ENCODE measurements at regions not wholly inside any gene's neighbourhood (a gene's known extent, or its start where the extent isn't known, plus 50 kb on each side); places are given as distances from the start of the nearest gene placed in this dataset.

- no peaks in the 10 kb centered on the region for H3K36me3 ChIP-seq (ENCODE audit: insufficient read depth, low read length)
- H3K9me3 ChIP-seq (ENCODE audit: low read length), result no peaks in the 10 kb centered on the region
- H3K79me2 ChIP-seq (ENCODE audit: low read length), result no peaks in the 10 kb centered on the region
- no peak overlapping the region for H2AFZ ChIP-seq (ENCODE audit: low read length)
- no peaks in the 10 kb centered on the region for H3K9me2 ChIP-seq (replicated peaks; ENCODE audit: insufficient read depth, low read length)
- H3K27me3 ChIP-seq (ENCODE audit: low read length), result no peaks in the 10 kb centered on the region
- no peak overlapping the region for H3K4me3 ChIP-seq (ENCODE audit: low read length)
- no peaks in the 10 kb centered on the region for H4K20me1 ChIP-seq (ENCODE audit: insufficient read depth, low read depth, low read length)
- no peak overlapping the region for H3K27ac ChIP-seq (ENCODE audit: low read length)
- H3K4me1 ChIP-seq (ENCODE audit: low read length), result no peaks in the 10 kb centered on the region
- no peak overlapping the region for H3K4me2 ChIP-seq (ENCODE audit: low read depth, low read length, poor library complexity, severe bottlenecking)
- no peak overlapping the region for H3K9ac ChIP-seq (ENCODE audit: low read length)
- DNase-seq, result no peak
Measured at GRCh38 chr3:159144891-159145290, 343.0 kb downstream of the MFSD1 start.

- H2AFZ ChIP-seq (ENCODE audit: low read length), result no peak overlapping the region
Measured at GRCh38 chr3:159146392-159146791, 344.5 kb downstream of the MFSD1 start.

GRCh38 chr3:159146856-159147435 is 345.1 kb downstream of the MFSD1 start:
- Histone ChIP-seq H3K27ac (ENCODE audit: low read length) (no peak overlapping the region), H3K36me3 (ENCODE audit: insufficient read depth, low read length) (no peaks in the 10 kb centered on the region)
- DNase-seq, result no peak

More at GRCh38 chr3:159146392-159146791, 344.5 kb downstream of the MFSD1 start:
- Histone ChIP-seq H3K27ac (ENCODE audit: low read length) (no peak overlapping the region), H3K36me3 (ENCODE audit: insufficient read depth, low read length) (no peaks in the 10 kb centered on the region), H3K4me1 (ENCODE audit: low read length) (no peaks in the 10 kb centered on the region), H3K79me2 (ENCODE audit: low read length) (no peaks in the 10 kb centered on the region), H3K9me3 (ENCODE audit: low read length) (no peaks in the 10 kb centered on the region), H3K9ac (ENCODE audit: low read length) (no peak overlapping the region), H3K4me2 (ENCODE audit: low read depth, low read length, poor library complexity, severe bottlenecking) (no peak overlapping the region), H3K9me2 (replicated peaks; ENCODE audit: insufficient read depth, low read length) (no peaks in the 10 kb centered on the region), H3K4me3 (ENCODE audit: low read length) (no peak overlapping the region), H3K27me3 (ENCODE audit: low read length) (no peaks in the 10 kb centered on the region), H4K20me1 (ENCODE audit: insufficient read depth, low read depth, low read length) (no peaks in the 10 kb centered on the region)
- no peak for DNase-seq

GRCh38 chr3:159147813-159148212 is 346.0 kb downstream of the MFSD1 start:
- Histone ChIP-seq H2AFZ (ENCODE audit: low read length) (no peak overlapping the region), H3K27me3 (ENCODE audit: low read length) (no peaks in the 10 kb centered on the region), H3K9me2 (replicated peaks; ENCODE audit: insufficient read depth, low read length) (no peaks in the 10 kb centered on the region), H3K79me2 (ENCODE audit: low read length) (no peaks in the 10 kb centered on the region), H3K27ac (ENCODE audit: low read length) (no peak overlapping the region), H3K4me2 (ENCODE audit: low read depth, low read length, poor library complexity, severe bottlenecking) (no peak overlapping the region), H3K36me3 (ENCODE audit: insufficient read depth, low read length) (no peaks in the 10 kb centered on the region), H3K9me3 (ENCODE audit: low read length) (no peaks in the 10 kb centered on the region), H4K20me1 (ENCODE audit: insufficient read depth, low read depth, low read length) (no peaks in the 10 kb centered on the region), H3K4me3 (ENCODE audit: low read length) (no peak overlapping the region), H3K4me1 (ENCODE audit: low read length) (no peaks in the 10 kb centered on the region), H3K9ac (ENCODE audit: low read length) (no peak overlapping the region)
- DNase-seq, result no peak

More at GRCh38 chr3:159146856-159147435, 345.1 kb downstream of the MFSD1 start:
- Histone ChIP-seq H3K4me2 (ENCODE audit: low read depth, low read length, poor library complexity, severe bottlenecking) (no peak overlapping the region), H3K9me2 (replicated peaks; ENCODE audit: insufficient read depth, low read length) (no peaks in the 10 kb centered on the region), H3K4me1 (ENCODE audit: low read length) (no peaks in the 10 kb centered on the region), H3K27me3 (ENCODE audit: low read length) (no peaks in the 10 kb centered on the region), H2AFZ (ENCODE audit: low read length) (no peak overlapping the region), H4K20me1 (ENCODE audit: insufficient read depth, low read depth, low read length) (no peaks in the 10 kb centered on the region), H3K9me3 (ENCODE audit: low read length) (no peaks in the 10 kb centered on the region), H3K79me2 (ENCODE audit: low read length) (no peaks in the 10 kb centered on the region), H3K4me3 (ENCODE audit: low read length) (no peak overlapping the region), H3K9ac (ENCODE audit: low read length) (no peak overlapping the region)

GRCh38 chr3:159148466-159148865 is 346.6 kb downstream of the MFSD1 start:
- Histone ChIP-seq H3K9me2 (replicated peaks; ENCODE audit: insufficient read depth, low read length) (no peaks in the 10 kb centered on the region), H3K4me3 (ENCODE audit: low read length) (no peak overlapping the region), H3K27ac (ENCODE audit: low read length) (no peak overlapping the region), H3K9ac (ENCODE audit: low read length) (no peak overlapping the region), H3K4me1 (ENCODE audit: low read length) (no peaks in the 10 kb centered on the region), H2AFZ (ENCODE audit: low read length) (no peak overlapping the region), H3K79me2 (ENCODE audit: low read length) (no peaks in the 10 kb centered on the region), H3K27me3 (ENCODE audit: low read length) (no peaks in the 10 kb centered on the region), H4K20me1 (ENCODE audit: insufficient read depth, low read depth, low read length) (no peaks in the 10 kb centered on the region), H3K9me3 (ENCODE audit: low read length) (no peaks in the 10 kb centered on the region), H3K4me2 (ENCODE audit: low read depth, low read length, poor library complexity, severe bottlenecking) (no peak overlapping the region), H3K36me3 (ENCODE audit: insufficient read depth, low read length) (no peaks in the 10 kb centered on the region)
- DNase-seq, result no peak

- no peaks in the 10 kb centered on the region for H3K79me2 ChIP-seq (ENCODE audit: low read length)
Measured at GRCh38 chr3:159149131-159149530, 347.3 kb downstream of the MFSD1 start.

GRCh38 chr3:159149633-159150032 is 347.8 kb downstream of the MFSD1 start:
- Histone ChIP-seq H3K9me2 (replicated peaks; ENCODE audit: insufficient read depth, low read length) (no peaks in the 10 kb centered on the region), H3K36me3 (ENCODE audit: insufficient read depth, low read length) (no peaks in the 10 kb centered on the region), H3K9ac (ENCODE audit: low read length) (no peak overlapping the region), H3K27me3 (ENCODE audit: low read length) (no peaks in the 10 kb centered on the region), H4K20me1 (ENCODE audit: insufficient read depth, low read depth, low read length) (no peaks in the 10 kb centered on the region), H3K27ac (ENCODE audit: low read length) (no peak overlapping the region), H3K4me2 (ENCODE audit: low read depth, low read length, poor library complexity, severe bottlenecking) (no peak overlapping the region), H3K4me1 (ENCODE audit: low read length) (no peaks in the 10 kb centered on the region), H3K79me2 (ENCODE audit: low read length) (no peaks in the 10 kb centered on the region), H2AFZ (ENCODE audit: low read length) (no peak overlapping the region), H3K9me3 (ENCODE audit: low read length) (no peaks in the 10 kb centered on the region), H3K4me3 (ENCODE audit: low read length) (no peak overlapping the region)
- no peak for DNase-seq

More at GRCh38 chr3:159149131-159149530, 347.3 kb downstream of the MFSD1 start:
- Histone ChIP-seq H3K27ac (ENCODE audit: low read length) (no peak overlapping the region), H3K4me3 (ENCODE audit: low read length) (no peak overlapping the region), H3K4me1 (ENCODE audit: low read length) (no peaks in the 10 kb centered on the region), H3K4me2 (ENCODE audit: low read depth, low read length, poor library complexity, severe bottlenecking) (no peak overlapping the region), H2AFZ (ENCODE audit: low read length) (no peak overlapping the region), H3K36me3 (ENCODE audit: insufficient read depth, low read length) (no peaks in the 10 kb centered on the region), H4K20me1 (ENCODE audit: insufficient read depth, low read depth, low read length) (no peaks in the 10 kb centered on the region), H3K9ac (ENCODE audit: low read length) (no peak overlapping the region), H3K27me3 (ENCODE audit: low read length) (no peaks in the 10 kb centered on the region), H3K9me3 (ENCODE audit: low read length) (no peaks in the 10 kb centered on the region), H3K9me2 (replicated peaks; ENCODE audit: insufficient read depth, low read length) (no peaks in the 10 kb centered on the region)
- DNase-seq, result no peak

- Histone ChIP-seq H4K20me1 (ENCODE audit: insufficient read depth, low read depth, low read length) (no peaks in the 10 kb centered on the region), H3K27ac (ENCODE audit: low read length) (no peak overlapping the region), H3K9me3 (ENCODE audit: low read length) (no peaks in the 10 kb centered on the region), H3K9ac (ENCODE audit: low read length) (no peak overlapping the region), H3K27me3 (ENCODE audit: low read length) (no peaks in the 10 kb centered on the region), H2AFZ (ENCODE audit: low read length) (no peak overlapping the region), H3K4me1 (ENCODE audit: low read length) (no peaks in the 10 kb centered on the region), H3K36me3 (ENCODE audit: insufficient read depth, low read length) (no peaks in the 10 kb centered on the region), H3K4me3 (ENCODE audit: low read length) (no peak overlapping the region), H3K4me2 (ENCODE audit: low read depth, low read length, poor library complexity, severe bottlenecking) (no peak overlapping the region), H3K9me2 (replicated peaks; ENCODE audit: insufficient read depth, low read length) (no peaks in the 10 kb centered on the region), H3K79me2 (ENCODE audit: low read length) (no peaks in the 10 kb centered on the region)
- no peak for DNase-seq
Measured at GRCh38 chr3:159150180-159150579, 348.3 kb downstream of the MFSD1 start.
